Upper lobe of left lung (tissue), 6 donors: ENCODE measurements at regions not wholly inside any gene's neighbourhood (a gene's known extent, or its start where the extent isn't known, plus 50 kb on each side); places are given as distances from the start of the nearest gene placed in this dataset.
"Not testable (repeated sequence)": the region's sequence is repeated elsewhere in the genome, so short reads cannot be mapped to it uniquely, and the experiment has no call there.

Experiments used
- ATAC-seq, 2 donors: fragments of 200-7000 bp; cut with Tn5 transposase; one replicate each; pipeline ENCODE4 v1.9.1; 2022; ENCODE audit warnings: mild to moderate bottlenecking in 2 of 2, moderate library complexity in 2 of 2; ENCODE audit not compliant: low FRiP score in 2 of 2
- DNase-seq, 2 donors: peaks; one replicate each; pipeline ENCODE4 v3.0.0-alpha.2; 2019 to 2020
- H3K27ac ChIP-seq, 4 donors: fragments of 200-600 bp; sonication (generic); one replicate each; pipeline ENCODE4 v1.5.1; 2016 to 2019
- H3K27me3 ChIP-seq, 4 donors: fragments of 200-600 bp; sonication (generic); one replicate each; pipeline ENCODE4 v1.5.1; 2017 to 2019
- H3K36me3 ChIP-seq, 4 donors: fragments of 200-600 bp; sonication (generic); one replicate each; pipeline ENCODE4 v1.5.1; 2016 to 2019
- H3K4me1 ChIP-seq, 4 donors: fragments of 200-600 bp; sonication (generic); one replicate each; pipeline ENCODE4 v1.5.1; 2018 to 2019
- H3K4me3 ChIP-seq, 4 donors: fragments of 200-600 bp; sonication (generic); one replicate each; pipeline ENCODE4 v1.5.1; 2017 to 2019; ENCODE audit warnings: mild to moderate bottlenecking in 2 of 4, moderate library complexity in 1 of 4
- H3K9me3 ChIP-seq, 4 donors: fragments of 200-600 bp; sonication (generic); one replicate each; pipeline ENCODE4 v1.5.1; 2018 to 2019
- EP300 ChIP-seq, 4 donors: sonication (generic); formaldehyde crosslinking; IDR thresholded peaks; one replicate each; pipeline ENCODE4 v1.5.1; 2017; ENCODE audit warnings: antibody characterized with exemption in 4 of 4, control low read depth in 2 of 4
- POLR2A ChIP-seq, 4 donors: fragments of 450-650 bp; IDR thresholded peaks; one replicate each; pipeline ENCODE4 v1.5.1; 2016 to 2017; ENCODE audit warnings: antibody characterized with exemption in 4 of 4, mild to moderate bottlenecking in 2 of 4
- POLR2AphosphoS5 ChIP-seq, 2 donors: sonication (generic); formaldehyde crosslinking; IDR thresholded peaks; one replicate each; pipeline ENCODE4 v1.5.1; 2017; ENCODE audit warnings: antibody characterized with exemption in 2 of 2
- WGBS, 2 donors: methylation state at CpG; one replicate each; pipeline ENCODE4 v1.1.5; 2017 to 2018; 5-methylcytosine and 5-hydroxymethylcytosine counted together
- TF ChIP-seq, protein P1 (sequence below), 6 experiments: fragments of 450-650 bp in 4 of 6; fragments of 200-600 bp in 2 of 6; sonication (generic) in 2 of 6; IDR thresholded peaks; one replicate each; pipeline ENCODE4 v1.5.1; 2016 to 2019; ENCODE audit warnings: antibody characterized with exemption in 6 of 6
- donor health status: DM: no; HTN: no; CAD: no; lungs with moderate emphysema.
- donor health status: DM: no; HTN: yes; CAD: no; lungs with severe emphysema.

- no peak overlapping the region for H3K27ac ChIP-seq
- DNase-seq (no peak), ATAC-seq (no peak)
- H3K4me3 ChIP-seq, result no peak overlapping the region
- no peaks in the 10 kb centered on the region for H3K4me1 ChIP-seq
- 90 to 91% methylated on average over 4 of the region's 4 CpGs for WGBS, 2 donors
- H3K9me3 ChIP-seq, result peaks cover 0 to 2% (median 0%) of the 10 kb centered on the region in 4 donors
- TF ChIP-seq EP300 (IDR thresholded peaks at IDR 0.05), result no peak
- TF ChIP-seq, protein P1, sequence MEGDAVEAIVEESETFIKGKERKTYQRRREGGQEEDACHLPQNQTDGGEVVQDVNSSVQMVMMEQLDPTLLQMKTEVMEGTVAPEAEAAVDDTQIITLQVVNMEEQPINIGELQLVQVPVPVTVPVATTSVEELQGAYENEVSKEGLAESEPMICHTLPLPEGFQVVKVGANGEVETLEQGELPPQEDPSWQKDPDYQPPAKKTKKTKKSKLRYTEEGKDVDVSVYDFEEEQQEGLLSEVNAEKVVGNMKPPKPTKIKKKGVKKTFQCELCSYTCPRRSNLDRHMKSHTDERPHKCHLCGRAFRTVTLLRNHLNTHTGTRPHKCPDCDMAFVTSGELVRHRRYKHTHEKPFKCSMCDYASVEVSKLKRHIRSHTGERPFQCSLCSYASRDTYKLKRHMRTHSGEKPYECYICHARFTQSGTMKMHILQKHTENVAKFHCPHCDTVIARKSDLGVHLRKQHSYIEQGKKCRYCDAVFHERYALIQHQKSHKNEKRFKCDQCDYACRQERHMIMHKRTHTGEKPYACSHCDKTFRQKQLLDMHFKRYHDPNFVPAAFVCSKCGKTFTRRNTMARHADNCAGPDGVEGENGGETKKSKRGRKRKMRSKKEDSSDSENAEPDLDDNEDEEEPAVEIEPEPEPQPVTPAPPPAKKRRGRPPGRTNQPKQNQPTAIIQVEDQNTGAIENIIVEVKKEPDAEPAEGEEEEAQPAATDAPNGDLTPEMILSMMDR (IDR thresholded peaks at IDR 0.05), result no peak
- TF ChIP-seq POLR2A (IDR thresholded peaks at IDR 0.05), result no peak
- TF ChIP-seq POLR2AphosphoS5 (IDR thresholded peaks at IDR 0.05), result no peak
- no peaks in the 10 kb centered on the region for H3K36me3 ChIP-seq
- no peaks in the 10 kb centered on the region for H3K27me3 ChIP-seq
These were observed 424.4 kb upstream of the NFIA start for GRCh38 chr1:60657926-60658325.

GRCh38 chr1:60655679-60656355, 426.5 kb upstream of the NFIA start:
- ATAC-seq, result no peak

GRCh38 chr1:60640033-60640551, 442.3 kb upstream of the NFIA start:
- H3K4me3 ChIP-seq, H3K27ac ChIP-seq, ATAC-seq, H3K36me3 ChIP-seq, H3K27me3 ChIP-seq, H3K9me3 ChIP-seq, H3K4me1 ChIP-seq: not testable (repeated sequence)
- peak in 1 of 2 donors; percentile 51 for DNase-seq
- WGBS, 2 donors, result 89 to 95% methylated on average over 28 to 29 of the region's 32 CpGs

More at GRCh38 chr1:60655679-60656355, 426.5 kb upstream of the NFIA start:
- 77 to 84% methylated on average over 2 of the region's 2 CpGs for WGBS, 2 donors
- H3K27ac ChIP-seq, result no peak overlapping the region
- no peaks in the 10 kb centered on the region for H3K4me1 ChIP-seq
- no peaks in the 10 kb centered on the region for H3K27me3 ChIP-seq
- no peak overlapping the region for H3K4me3 ChIP-seq
- no peak for TF ChIP-seq EP300 (IDR thresholded peaks at IDR 0.05)
- TF ChIP-seq, protein P1 (IDR thresholded peaks at IDR 0.05), result no peak
- no peak for TF ChIP-seq POLR2A (IDR thresholded peaks at IDR 0.05)
- no peak for TF ChIP-seq POLR2AphosphoS5 (IDR thresholded peaks at IDR 0.05)
- DNase-seq, result no peak
- H3K36me3 ChIP-seq, result no peaks in the 10 kb centered on the region
- peaks cover 0 to 4% (median 0%) of the 10 kb centered on the region in 4 donors for H3K9me3 ChIP-seq

GRCh38 chr1:60639287-60639686, 443.1 kb upstream of the NFIA start:
- TF ChIP-seq EP300 (IDR thresholded peaks at IDR 0.05) (no peak), POLR2A (IDR thresholded peaks at IDR 0.05) (no peak), POLR2AphosphoS5 (IDR thresholded peaks at IDR 0.05) (no peak)
- TF ChIP-seq, protein P1 (IDR thresholded peaks at IDR 0.05), result no peak
- DNase-seq (no peak), ATAC-seq (no peak)
- no peak overlapping the region for H3K27ac ChIP-seq
- no peak overlapping the region for H3K4me3 ChIP-seq
- H3K9me3 ChIP-seq, result no peaks in the 10 kb centered on the region
- H3K4me1 ChIP-seq, result no peaks in the 10 kb centered on the region
- H3K36me3 ChIP-seq, result no peaks in the 10 kb centered on the region
- no peaks in the 10 kb centered on the region for H3K27me3 ChIP-seq

GRCh38 chr1:60637651-60638050, 444.7 kb upstream of the NFIA start:
- no peaks in the 10 kb centered on the region for H3K36me3 ChIP-seq
- TF ChIP-seq POLR2A (IDR thresholded peaks at IDR 0.05) (no peak), EP300 (IDR thresholded peaks at IDR 0.05) (no peak), POLR2AphosphoS5 (IDR thresholded peaks at IDR 0.05) (no peak)
- TF ChIP-seq, protein P1 (IDR thresholded peaks at IDR 0.05), result no peak
- no peaks in the 10 kb centered on the region for H3K27me3 ChIP-seq
- ATAC-seq, result no peak
- no peak overlapping the region for H3K4me3 ChIP-seq
- 65 to 74% methylated on average over 1 of the region's 1 CpG for WGBS, 2 donors
- DNase-seq, result no peak
- H3K4me1 ChIP-seq, result no peaks in the 10 kb centered on the region
- H3K9me3 ChIP-seq, result no peaks in the 10 kb centered on the region
- no peak overlapping the region for H3K27ac ChIP-seq
